T-helper 1 cell (primary cell): ENCODE measurements at regions not wholly inside any gene's neighbourhood (a gene's known extent, or its start where the extent isn't known, plus 50 kb on each side); places are given as distances from the start of the nearest gene placed in this dataset.
"Not testable (repeated sequence)": the region's sequence is repeated elsewhere in the genome, so short reads cannot be mapped to it uniquely, and the experiment has no call there.

ENCODE experiments used
- DNase-seq, 5 donors: peaks; one replicate each; pipeline ENCODE4 v3.0.0-alpha.2; 2012 to 2020

- DNase-seq, result not testable (repeated sequence)
Measured at GRCh38 chr12:84018556-84019179, 893.9 kb downstream of the SLC6A15 start.

- no peak for DNase-seq
Measured at GRCh38 chr12:84016956-84017355, 895.6 kb downstream of the SLC6A15 start.

DNA sequence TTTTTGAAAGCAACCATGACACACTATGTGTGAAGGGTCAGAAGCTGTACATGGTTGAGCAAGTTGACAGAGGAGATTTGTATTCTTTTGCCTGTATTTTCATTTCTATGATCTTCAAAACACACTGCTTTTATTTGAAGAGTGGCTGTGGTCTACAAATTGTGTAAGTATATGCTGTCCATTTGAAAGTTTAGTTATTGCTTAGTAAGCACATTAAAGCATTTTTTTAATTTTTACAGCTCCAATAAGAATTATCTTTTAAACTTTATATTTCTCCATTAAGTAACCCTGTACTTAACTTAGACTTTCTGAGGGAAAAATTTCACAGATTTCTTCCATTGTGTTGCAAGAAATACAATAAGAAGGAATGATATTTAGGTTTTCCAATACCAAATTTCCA lies 915.2 kb downstream of the SLC6A15 start:
- no peak for DNase-seq

DNA sequence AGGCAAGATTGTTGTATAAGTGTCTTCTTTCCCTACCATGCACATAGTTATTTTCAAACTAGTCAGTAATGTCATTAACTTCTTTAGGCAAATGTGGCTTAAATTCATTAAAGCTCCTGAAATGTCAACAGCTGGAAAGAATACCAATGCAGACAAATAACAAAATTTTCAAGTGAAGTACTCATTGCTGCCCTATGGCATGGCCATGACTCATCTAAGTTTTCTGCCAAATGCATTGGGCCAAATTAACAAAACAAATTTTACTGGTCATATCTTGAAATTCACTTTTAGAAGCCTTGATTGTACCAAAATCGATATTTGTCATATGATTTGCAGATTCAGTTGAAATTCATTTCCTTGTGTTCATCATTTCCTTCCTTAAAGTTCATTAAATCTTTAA lies 915.9 kb downstream of the SLC6A15 start:
- no peak for DNase-seq

DNA sequence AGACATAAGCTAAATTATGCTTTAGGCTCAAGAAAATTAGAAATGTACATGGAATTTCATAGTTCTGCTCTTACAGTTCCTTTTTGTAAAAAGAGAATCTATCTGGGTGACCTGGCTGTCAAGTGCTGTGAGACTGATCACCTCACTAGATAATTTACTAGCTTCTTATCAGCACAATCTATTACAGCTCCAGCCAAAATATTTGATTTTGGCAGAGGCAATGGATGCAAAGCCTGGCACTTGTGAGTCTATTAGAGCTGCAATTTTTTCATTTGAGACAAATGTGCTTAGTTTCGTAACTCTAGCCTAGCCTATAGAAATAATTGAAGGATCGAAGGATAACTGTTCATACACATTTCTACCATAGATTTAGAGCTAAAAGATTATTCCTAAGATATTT lies 927.5 kb downstream of the SLC6A15 start:
- DNase-seq, result no peak

DNA sequence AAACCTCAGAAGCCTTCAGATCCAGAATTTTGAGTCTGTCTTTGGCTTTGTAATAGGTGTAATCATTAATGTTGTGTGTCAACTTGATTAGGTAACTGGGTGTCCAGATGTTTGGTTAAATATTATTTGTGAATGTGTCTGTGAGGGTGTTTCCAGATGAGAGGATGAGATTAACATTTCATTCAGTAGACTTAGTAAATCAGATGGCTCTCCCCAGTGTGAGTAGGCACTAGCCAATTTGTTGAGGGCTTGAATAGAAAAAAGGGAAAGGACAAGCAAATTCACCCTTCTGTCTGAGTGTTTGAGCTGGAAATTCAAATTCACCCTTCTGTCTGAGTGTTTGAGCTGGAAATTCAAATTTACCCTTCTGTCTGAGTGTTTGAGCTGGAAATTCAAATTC lies 932.2 kb downstream of the SLC6A15 start:
- no peak for DNase-seq

DNA sequence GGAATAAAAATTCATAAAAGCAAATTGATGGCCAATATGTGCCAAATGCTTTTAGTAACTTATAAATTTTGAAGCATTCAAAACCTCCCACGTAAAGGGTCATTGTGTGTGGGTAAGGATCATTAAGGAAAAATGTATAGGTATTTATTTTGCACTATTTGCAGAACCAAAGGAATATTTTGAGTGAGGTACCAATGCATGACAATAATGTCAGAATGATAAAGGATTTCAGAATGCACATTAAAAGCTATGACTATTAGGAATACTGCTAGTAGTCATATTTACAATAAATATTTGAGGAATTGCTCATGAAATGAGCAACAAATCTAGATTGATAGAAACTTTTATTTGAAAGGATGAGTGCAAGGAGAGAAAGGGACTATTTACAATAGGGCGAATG lies 932.8 kb downstream of the SLC6A15 start:
- no peak for DNase-seq

- DNase-seq, result no peak
Measured at GRCh38 chr12:83971781-83972180, 940.8 kb downstream of the SLC6A15 start.

DNA sequence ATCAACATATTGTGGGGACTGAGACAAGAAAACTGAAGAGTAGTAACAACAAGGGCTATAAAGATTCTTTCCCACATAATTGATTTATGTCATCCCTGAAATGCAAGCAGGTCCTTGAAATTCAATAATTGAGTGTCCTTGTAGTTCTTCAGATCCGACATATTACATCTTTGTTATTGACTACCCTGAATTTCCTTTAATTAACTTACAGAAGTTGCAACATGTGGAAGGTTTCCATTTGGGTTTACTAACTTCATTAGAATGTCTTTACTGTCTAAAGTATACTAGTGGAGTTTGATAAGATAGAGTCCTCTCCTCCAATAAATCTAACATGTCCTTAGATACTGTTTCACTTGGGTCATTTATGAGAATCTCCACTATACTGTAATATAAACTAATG lies 951.8 kb downstream of the SLC6A15 start:
- no peak for DNase-seq

GRCh38 chr12:83958997-83959396 lies 953.6 kb downstream of the SLC6A15 start:
- no peak for DNase-seq

DNA sequence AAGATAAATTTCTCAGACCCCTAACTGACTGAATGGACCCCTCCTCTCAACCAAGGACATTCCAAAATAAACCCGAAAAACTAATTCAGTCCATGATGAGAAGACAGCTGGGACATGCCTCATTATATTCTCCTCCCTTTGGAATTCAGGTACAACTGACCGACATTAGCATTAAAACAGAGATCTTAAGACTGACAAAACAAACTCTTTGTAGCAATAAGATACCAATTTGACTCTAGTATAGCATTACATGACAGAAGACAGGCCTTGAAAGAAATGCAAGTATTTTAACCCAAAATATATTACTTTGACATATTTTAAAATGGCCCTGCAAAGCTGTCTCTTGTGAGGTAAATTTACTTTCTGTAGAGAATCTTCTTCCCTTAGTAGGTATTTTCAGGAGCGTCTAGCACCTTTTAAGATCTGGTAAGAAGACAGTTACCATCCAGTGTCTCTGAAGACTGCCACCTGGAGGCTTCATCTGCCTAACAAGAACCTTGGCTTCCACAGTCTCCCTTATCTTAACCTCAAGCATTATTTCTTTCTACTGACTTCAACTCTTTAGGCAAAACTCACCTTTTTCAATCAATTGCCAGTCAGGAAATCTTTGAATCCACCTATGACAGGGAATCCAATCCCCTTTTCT lies 957.5 kb downstream of the SLC6A15 start:
- no peak for DNase-seq

- no peak for DNase-seq
Measured at GRCh38 chr12:83954071-83954789, 958.4 kb downstream of the SLC6A15 start.

- DNase-seq, result no peak
Measured at GRCh38 chr12:83945871-83946270, 966.7 kb downstream of the SLC6A15 start.

GRCh38 chr12:83939718-83940117 lies 972.9 kb downstream of the SLC6A15 start:
- DNase-seq, result no peak

- no peak for DNase-seq
Measured at GRCh38 chr12:83933615-83934014, 979.0 kb downstream of the SLC6A15 start.

DNA sequence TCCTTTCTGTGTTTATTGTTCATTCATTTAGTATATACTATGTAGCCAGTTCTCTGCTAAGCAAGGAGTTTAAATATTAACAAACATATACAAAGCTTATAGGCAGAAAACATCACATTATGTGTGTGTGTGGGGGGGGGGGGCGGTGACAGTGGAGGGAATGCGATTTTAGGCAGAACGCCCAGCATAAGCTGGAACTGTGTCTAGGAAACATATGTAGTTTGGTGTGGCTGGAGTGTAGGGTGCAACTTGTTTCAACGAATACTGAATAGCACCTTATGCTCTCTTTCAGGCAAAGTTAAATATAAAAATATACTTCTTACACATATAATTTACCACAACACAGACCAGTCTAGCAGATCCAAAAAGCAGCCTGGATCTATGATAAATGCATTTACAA lies 980.6 kb downstream of the SLC6A15 start:
- DNase-seq, result no peak

- no peak for DNase-seq
Measured at GRCh38 chr12:83931451-83931850, 981.1 kb downstream of the SLC6A15 start.

DNA sequence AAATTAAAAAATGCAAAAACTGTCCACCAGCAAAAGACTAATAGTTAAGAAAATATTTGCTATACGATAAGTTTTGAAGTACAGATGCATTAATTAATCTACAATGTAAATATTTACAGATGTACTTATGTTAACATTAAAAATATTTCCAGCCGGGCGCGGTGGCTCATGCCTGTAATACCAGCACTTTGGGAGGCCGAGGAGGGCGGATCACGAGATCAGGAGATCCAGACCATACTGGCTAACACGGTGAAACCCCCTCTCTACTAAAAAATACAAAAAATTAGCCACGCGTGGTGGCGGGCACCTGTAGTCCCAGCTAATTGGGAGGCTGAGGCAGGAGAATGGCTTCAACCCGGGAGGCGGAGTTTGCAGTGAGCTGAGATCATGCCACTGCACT lies 982.8 kb downstream of the SLC6A15 start:
- DNase-seq, result not testable (repeated sequence)

DNA sequence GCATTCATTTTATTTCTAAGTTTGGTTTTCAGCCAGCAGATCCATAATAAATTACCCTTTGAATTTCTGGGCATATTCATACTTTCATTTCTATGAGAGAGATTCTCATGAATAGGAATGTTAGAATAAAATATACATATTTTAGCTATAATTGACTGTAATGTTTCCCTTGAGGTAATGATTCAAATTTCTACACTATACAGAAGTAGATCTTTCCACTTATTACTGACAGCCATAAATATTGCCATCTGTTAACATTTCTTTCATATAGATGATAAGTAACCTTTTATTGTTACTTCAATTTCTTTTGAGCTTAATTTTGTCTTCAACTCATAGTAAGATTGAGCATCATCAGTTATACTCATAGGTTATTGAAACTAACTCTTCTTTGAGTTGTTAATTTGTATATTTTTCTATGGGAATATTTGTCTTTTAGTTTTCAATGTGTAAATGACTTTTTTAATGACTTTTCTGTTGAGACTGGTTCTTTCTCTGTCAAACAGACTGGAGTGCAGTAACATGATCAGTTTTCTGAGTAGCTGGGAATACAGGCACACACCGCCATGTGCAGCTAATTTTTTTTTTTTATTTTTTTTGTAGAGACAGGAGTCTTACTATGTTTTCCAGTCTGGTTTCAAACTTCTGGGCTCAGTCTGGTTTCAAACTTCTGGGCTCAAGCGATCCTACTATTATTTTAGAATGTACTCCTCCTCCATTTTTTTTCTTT lies 991.6 kb downstream of the SLC6A15 start:
- no peak for DNase-seq

DNA sequence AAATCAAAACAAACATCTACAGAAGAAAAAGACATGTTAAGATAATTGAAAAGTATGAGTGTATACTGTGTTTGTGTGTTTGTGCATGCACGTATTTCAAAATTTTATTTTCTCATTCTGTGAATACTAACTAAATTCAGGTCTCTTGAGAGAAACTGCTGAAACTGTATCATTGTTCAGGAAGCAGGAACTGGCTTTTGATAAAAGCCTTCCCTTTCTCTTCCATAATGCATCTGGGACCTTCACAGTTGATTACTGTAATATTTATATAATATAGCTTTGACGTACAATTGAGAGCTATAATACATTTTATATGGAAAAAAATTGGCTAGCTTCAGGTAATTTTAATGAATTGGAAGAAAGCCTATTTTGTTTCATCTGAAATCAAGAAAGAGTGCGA lies 993.5 kb downstream of the SLC6A15 start:
- no peak for DNase-seq

GRCh38 chr12:83904175-83904574 lies 1008.4 kb downstream of the SLC6A15 start:
- DNase-seq, result no peak

DNA sequence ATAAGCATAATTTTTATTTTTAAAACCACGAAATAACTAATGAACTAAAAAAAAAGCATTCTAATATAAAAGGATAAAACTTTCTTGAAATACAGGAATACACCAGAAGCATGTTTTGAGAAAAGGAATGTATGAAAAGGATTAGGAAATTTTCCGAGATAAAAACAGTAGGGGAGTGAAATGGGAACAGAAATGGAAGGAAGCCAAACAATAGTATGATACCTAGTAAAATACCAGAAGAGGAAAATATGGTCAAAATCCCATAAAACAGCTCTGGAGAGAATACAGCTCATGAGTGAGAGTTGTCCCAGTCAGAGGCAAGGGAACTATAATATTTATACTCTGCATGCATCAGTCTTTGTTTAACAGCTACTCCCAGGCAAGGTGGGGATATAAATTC lies 1016.2 kb downstream of the SLC6A15 start:
- no peak for DNase-seq

GRCh38 chr12:83893101-83893500 lies 1019.5 kb downstream of the SLC6A15 start:
- DNase-seq, result no peak

- DNase-seq, result no peak
Measured at GRCh38 chr12:83889745-83890144, 1022.9 kb downstream of the SLC6A15 start.
